ENCODE measurements at regions not wholly inside any gene's neighbourhood (a gene's known extent, or its start where the extent isn't known, plus 50 kb on each side); places are given as distances from the start of the nearest gene placed in this dataset.
"Not testable (repeated sequence)": the region's sequence is repeated elsewhere in the genome, so short reads cannot be mapped to it uniquely, and the experiment has no call there.

- Histone ChIP-seq H3K9ac (ENCODE audit: low read length) (no peak overlapping the region), H4K20me1 (ENCODE audit: insufficient read depth) (no peaks in the 10 kb centered on the region), H3K79me2 (ENCODE audit: insufficient read depth, low read length) (no peaks in the 10 kb centered on the region), H3K27ac (ENCODE audit: low read depth, low read length) (no peak overlapping the region), H2AFZ (ENCODE audit: low read depth, low read length, poor library complexity, severe bottlenecking) (no peak overlapping the region), H3K4me1 (ENCODE audit: control insufficient read depth in 1 of 2, insufficient read depth in 2 of 2, low read length in 2 of 2) (no peaks in the 10 kb centered on the region), H3K36me3 (ENCODE audit: control insufficient read depth in 1 of 2, insufficient read depth in 2 of 2, low read length in 2 of 2) (no peaks in the 10 kb centered on the region), H3K9me3 (ENCODE audit: control insufficient read depth in 1 of 2, insufficient read depth in 1 of 2, low read depth in 1 of 2, low read length in 2 of 2) (no peaks in the 10 kb centered on the region), H3K9me2 (ENCODE audit: insufficient read depth) (no peaks in the 10 kb centered on the region), H3K4me2 (ENCODE audit: low read length) (no peak overlapping the region), H3K27me3 (ENCODE audit: insufficient read depth, low read length) (no peaks in the 10 kb centered on the region), H3K4me3 (replicated peaks in 1 of 2; ENCODE audit: low read depth in 1 of 2, low read length in 2 of 2) (no peak overlapping the region)
- no peak for TF ChIP-seq SIN3A (IDR thresholded peaks at IDR 0.05; ENCODE audit: low read depth)
- intact Hi-C loops (cut with micrococcal nuclease): no loop called here
- no peak for ATAC-seq
- BruUV-seq (replicated peaks): no TSS peak
- DNase-seq (ENCODE audit: low read depth, low spot score): no peak
- POLR2A ChIA-PET: no interaction called here
- RAD21 ChIA-PET (ENCODE audit: low non-redundant PET in 1 of 2, low total read pairs in 2 of 2, uncharacterized antibody in 2 of 2, unreplicated experiment in 2 of 2): no interaction called here
- CTCF ChIA-PET: no interaction called here
These were observed 2022.1 kb upstream of the ACO1 start for GRCh38 chr9:30362373-30362772.

- H4K20me1 ChIP-seq (ENCODE audit: insufficient read depth); H3K4me2 ChIP-seq (ENCODE audit: low read length); H2AFZ ChIP-seq (ENCODE audit: low read depth, low read length, poor library complexity, severe bottlenecking); H3K79me2 ChIP-seq (ENCODE audit: insufficient read depth, low read length); H3K4me3 ChIP-seq (replicated peaks in 1 of 2; ENCODE audit: low read depth in 1 of 2, low read length in 2 of 2); H3K9me3 ChIP-seq (ENCODE audit: control insufficient read depth in 1 of 2, insufficient read depth in 1 of 2, low read depth in 1 of 2, low read length in 2 of 2); ATAC-seq; POLR2A ChIA-PET; H3K4me1 ChIP-seq (ENCODE audit: control insufficient read depth in 1 of 2, insufficient read depth in 2 of 2, low read length in 2 of 2); H3K27ac ChIP-seq (ENCODE audit: low read depth, low read length); H3K9me2 ChIP-seq (ENCODE audit: insufficient read depth); H3K9ac ChIP-seq (ENCODE audit: low read length); DNase-seq (ENCODE audit: low read depth, low spot score); RAD21 ChIA-PET (ENCODE audit: low non-redundant PET in 1 of 2, low total read pairs in 2 of 2, uncharacterized antibody in 2 of 2, unreplicated experiment in 2 of 2); intact Hi-C loops (cut with micrococcal nuclease); H3K36me3 ChIP-seq (ENCODE audit: control insufficient read depth in 1 of 2, insufficient read depth in 2 of 2, low read length in 2 of 2); BruUV-seq (replicated peaks); CTCF ChIA-PET; H3K27me3 ChIP-seq (ENCODE audit: insufficient read depth, low read length): not testable (repeated sequence)
These were observed 2018.3 kb upstream of the ACO1 start for GRCh38 chr9:30366140-30366539.

GRCh38 chr9:30382271-30382670 is 2002.2 kb upstream of the ACO1 start:
- DNase-seq (ENCODE audit: low read depth, low spot score): no peak
- Histone ChIP-seq H3K27ac (ENCODE audit: low read depth, low read length) (no peak overlapping the region), H3K9me2 (ENCODE audit: insufficient read depth) (no peaks in the 10 kb centered on the region), H4K20me1 (ENCODE audit: insufficient read depth) (no peaks in the 10 kb centered on the region), H2AFZ (ENCODE audit: low read depth, low read length, poor library complexity, severe bottlenecking) (no peak overlapping the region), H3K36me3 (ENCODE audit: control insufficient read depth in 1 of 2, insufficient read depth in 2 of 2, low read length in 2 of 2) (no peaks in the 10 kb centered on the region), H3K9me3 (ENCODE audit: control insufficient read depth in 1 of 2, insufficient read depth in 1 of 2, low read depth in 1 of 2, low read length in 2 of 2) (no peaks in the 10 kb centered on the region; a peak in 1 of 4 replicates), H3K27me3 (ENCODE audit: insufficient read depth, low read length) (no peaks in the 10 kb centered on the region), H3K4me3 (replicated peaks in 1 of 2; ENCODE audit: low read depth in 1 of 2, low read length in 2 of 2) (no peak overlapping the region), H3K4me2 (ENCODE audit: low read length) (no peak overlapping the region), H3K79me2 (ENCODE audit: insufficient read depth, low read length) (no peaks in the 10 kb centered on the region), H3K4me1 (ENCODE audit: control insufficient read depth in 1 of 2, insufficient read depth in 2 of 2, low read length in 2 of 2) (no peaks in the 10 kb centered on the region), H3K9ac (ENCODE audit: low read length) (no peak overlapping the region)
- ATAC-seq: no peak
- ChIA-PET RAD21 (ENCODE audit: low non-redundant PET in 1 of 2, low total read pairs in 2 of 2, uncharacterized antibody in 2 of 2, unreplicated experiment in 2 of 2) (no interaction called here), CTCF (no interaction called here), POLR2A (no interaction called here)
- no TSS peak for BruUV-seq (replicated peaks)
- no peak for TF ChIP-seq TCF7L2 (IDR thresholded peaks at IDR 0.05; ENCODE audit: borderline replicate concordance, extremely low read depth, insufficient read depth, insufficient read length)
- intact Hi-C loops (cut with micrococcal nuclease): no loop called here
